ENCODE measurements at regions not wholly inside any gene's neighbourhood (a gene's known extent, or its start where the extent isn't known, plus 50 kb on each side); places are given as distances from the start of the nearest gene placed in this dataset.
"Not testable (repeated sequence)": the region's sequence is repeated elsewhere in the genome, so short reads cannot be mapped to it uniquely, and the experiment has no call there.

DNA sequence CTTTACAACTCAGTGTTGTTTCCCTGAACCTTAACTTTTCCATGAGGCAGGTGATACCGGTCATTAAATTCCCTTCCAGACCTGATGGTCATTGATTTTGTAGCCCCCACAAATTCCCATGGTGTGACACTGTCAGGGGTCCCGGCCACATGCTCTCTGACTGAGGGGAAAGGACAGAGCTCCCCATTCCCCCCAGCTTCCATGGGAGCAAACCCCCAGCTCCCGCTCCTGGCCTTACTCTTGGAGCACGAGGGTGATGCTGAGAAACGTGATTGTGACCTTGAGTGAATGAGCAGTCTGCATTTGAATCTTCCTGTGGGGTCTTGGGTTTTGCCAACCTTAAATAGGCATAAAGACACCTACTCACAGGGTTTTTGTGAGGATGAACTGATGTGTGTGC, 366.8 kb downstream of the RPS6KC1 start:
- H3K27me3 ChIP-seq (ENCODE audit: low read depth, low read length): no peaks in the 10 kb centered on the region
- no peak overlapping the region for H3K27ac ChIP-seq (ENCODE audit: low read length)
- no peaks in the 10 kb centered on the region for H3K36me3 ChIP-seq (replicated peaks; ENCODE audit: low read depth, low read length)
- no peak overlapping the region for H3K9ac ChIP-seq (ENCODE audit: low read length)
- no peak overlapping the region for H3K4me3 ChIP-seq (ENCODE audit: low read length)
- H3K4me2 ChIP-seq (ENCODE audit: low read length): no peak overlapping the region
- H4K20me1 ChIP-seq (ENCODE audit: insufficient read depth, low read length): no peaks in the 10 kb centered on the region
- no peaks in the 10 kb centered on the region for H3K9me3 ChIP-seq (ENCODE audit: insufficient read depth, low read length)
- H3K4me1 ChIP-seq (ENCODE audit: low read length): no peaks in the 10 kb centered on the region
- no peak for TF ChIP-seq EZH2phosphoT487 (IDR thresholded peaks at IDR 0.05; ENCODE audit: low read depth)
- TF ChIP-seq CTCF (IDR thresholded peaks at IDR 0.05; ENCODE audit: low read depth, low read length): no peak
- no peaks in the 10 kb centered on the region for H3K79me2 ChIP-seq (ENCODE audit: low read length)
- no peak overlapping the region for H2AFZ ChIP-seq (ENCODE audit: low read depth, low read length)

DNA sequence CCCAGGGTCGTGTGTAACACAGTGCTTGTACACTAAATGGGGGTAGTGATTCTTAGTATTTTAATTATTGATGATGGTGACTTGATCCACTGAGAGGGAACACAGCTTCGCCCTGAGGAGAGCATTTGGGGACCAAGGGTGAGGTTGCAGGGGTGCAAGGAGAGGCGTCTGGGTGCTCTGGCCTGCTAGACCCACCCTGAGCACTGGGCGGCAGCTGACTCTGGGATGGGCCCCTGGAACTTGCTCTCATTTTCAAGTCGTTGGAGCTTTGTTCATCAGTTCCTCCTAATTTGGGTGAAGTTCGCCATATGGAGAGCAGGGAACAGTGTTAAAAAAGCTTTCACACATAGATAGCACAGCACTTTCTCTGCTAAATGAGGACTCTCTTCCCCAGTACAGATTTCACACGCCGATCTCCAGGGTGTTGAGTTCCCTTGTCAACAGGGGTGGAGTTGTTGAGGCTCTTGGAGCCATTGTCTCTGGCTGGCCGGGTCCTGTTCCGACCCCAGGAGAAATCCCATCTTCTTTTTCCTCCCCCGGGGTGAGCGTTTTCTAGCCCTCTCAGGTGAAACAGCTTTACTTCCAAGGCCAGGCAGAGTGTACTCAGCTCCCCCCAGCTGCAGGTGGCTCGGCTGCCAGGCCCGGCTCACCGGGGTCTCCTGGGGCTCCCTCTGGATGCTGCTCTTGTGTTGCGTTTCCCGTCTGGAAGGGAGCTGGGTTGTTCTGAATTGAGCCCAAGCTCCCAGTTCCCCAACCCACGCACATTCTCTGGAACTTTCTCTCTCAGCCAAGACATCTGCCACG, 367.4 kb downstream of the RPS6KC1 start:
- no peak overlapping the region for H3K9ac ChIP-seq (ENCODE audit: low read length)
- H3K4me2 ChIP-seq (ENCODE audit: low read length): no peak overlapping the region
- H3K9me3 ChIP-seq (ENCODE audit: insufficient read depth, low read length): no peaks in the 10 kb centered on the region
- H3K36me3 ChIP-seq (replicated peaks; ENCODE audit: low read depth, low read length): no peaks in the 10 kb centered on the region
- H3K27me3 ChIP-seq (ENCODE audit: low read depth, low read length): no peaks in the 10 kb centered on the region
- TF ChIP-seq CTCF (IDR thresholded peaks at IDR 0.05; ENCODE audit: low read depth, low read length) (no peak), EZH2phosphoT487 (IDR thresholded peaks at IDR 0.05; ENCODE audit: low read depth) (no peak)
- no peaks in the 10 kb centered on the region for H4K20me1 ChIP-seq (ENCODE audit: insufficient read depth, low read length)
- no peaks in the 10 kb centered on the region for H3K79me2 ChIP-seq (ENCODE audit: low read length)
- H3K4me3 ChIP-seq (ENCODE audit: low read length): no peak overlapping the region
- no peaks in the 10 kb centered on the region for H3K4me1 ChIP-seq (ENCODE audit: low read length)
- no peak overlapping the region for H2AFZ ChIP-seq (ENCODE audit: low read depth, low read length)
- no peak overlapping the region for H3K27ac ChIP-seq (ENCODE audit: low read length)

DNA sequence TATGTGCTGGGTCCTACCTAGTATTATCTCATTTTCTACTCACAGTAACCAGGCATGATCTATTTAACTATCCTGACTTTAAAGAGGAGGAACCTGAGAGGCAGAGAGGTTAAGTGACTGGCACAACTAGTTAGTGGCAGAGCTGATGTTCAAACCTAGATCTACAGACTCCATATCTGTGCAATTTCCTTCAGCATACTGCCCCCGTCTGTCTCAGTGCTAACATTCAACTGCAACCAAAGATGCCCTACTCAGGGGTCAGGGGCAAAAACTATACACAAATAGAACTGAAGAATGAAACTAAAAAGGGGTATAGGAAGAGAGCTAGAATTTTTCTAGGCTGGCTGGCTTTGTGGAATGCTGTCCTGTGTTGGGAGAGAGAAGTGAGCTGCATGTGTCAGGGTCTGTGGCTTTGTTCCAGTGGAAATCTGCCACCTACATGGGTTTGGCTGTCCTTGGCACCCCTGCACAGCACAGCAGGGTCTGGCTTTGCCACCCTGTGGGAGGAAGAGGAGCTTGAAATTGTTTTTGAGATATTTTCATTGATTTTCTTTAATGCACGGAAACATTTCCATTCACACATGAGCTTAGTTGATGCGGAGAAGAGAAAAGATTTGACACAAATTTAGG, 368.5 kb downstream of the RPS6KC1 start:
- H3K9me3 ChIP-seq (ENCODE audit: insufficient read depth, low read length): no peaks in the 10 kb centered on the region
- no peak overlapping the region for H2AFZ ChIP-seq (ENCODE audit: low read depth, low read length)
- no peaks in the 10 kb centered on the region for H4K20me1 ChIP-seq (ENCODE audit: insufficient read depth, low read length)
- H3K4me3 ChIP-seq (ENCODE audit: low read length): no peak overlapping the region
- H3K9ac ChIP-seq (ENCODE audit: low read length): no peak overlapping the region
- H3K79me2 ChIP-seq (ENCODE audit: low read length): no peaks in the 10 kb centered on the region
- no peaks in the 10 kb centered on the region for H3K27me3 ChIP-seq (ENCODE audit: low read depth, low read length)
- no peaks in the 10 kb centered on the region for H3K4me1 ChIP-seq (ENCODE audit: low read length)
- no peak overlapping the region for H3K27ac ChIP-seq (ENCODE audit: low read length)
- TF ChIP-seq CTCF (IDR thresholded peaks at IDR 0.05; ENCODE audit: low read depth, low read length): peak; percentile 53
- no peak for TF ChIP-seq EZH2phosphoT487 (IDR thresholded peaks at IDR 0.05; ENCODE audit: low read depth)
- no peaks in the 10 kb centered on the region for H3K36me3 ChIP-seq (replicated peaks; ENCODE audit: low read depth, low read length)
- H3K4me2 ChIP-seq (ENCODE audit: low read length): no peak overlapping the region

GRCh38 chr1:213421178-213421577, 370.1 kb downstream of the RPS6KC1 start:
- not testable (repeated sequence) for H3K9me3 ChIP-seq (ENCODE audit: insufficient read depth, low read length); H2AFZ ChIP-seq (ENCODE audit: low read depth, low read length); H3K4me3 ChIP-seq (ENCODE audit: low read length); H3K27ac ChIP-seq (ENCODE audit: low read length); H4K20me1 ChIP-seq (ENCODE audit: insufficient read depth, low read length); H3K4me2 ChIP-seq (ENCODE audit: low read length); H3K9ac ChIP-seq (ENCODE audit: low read length); H3K36me3 ChIP-seq (replicated peaks; ENCODE audit: low read depth, low read length); H3K79me2 ChIP-seq (ENCODE audit: low read length); H3K4me1 ChIP-seq (ENCODE audit: low read length); H3K27me3 ChIP-seq (ENCODE audit: low read depth, low read length)
